ENCODE measurements at regions not wholly inside any gene's neighbourhood (a gene's known extent, or its start where the extent isn't known, plus 50 kb on each side); places are given as distances from the start of the nearest gene placed in this dataset.

DNA sequence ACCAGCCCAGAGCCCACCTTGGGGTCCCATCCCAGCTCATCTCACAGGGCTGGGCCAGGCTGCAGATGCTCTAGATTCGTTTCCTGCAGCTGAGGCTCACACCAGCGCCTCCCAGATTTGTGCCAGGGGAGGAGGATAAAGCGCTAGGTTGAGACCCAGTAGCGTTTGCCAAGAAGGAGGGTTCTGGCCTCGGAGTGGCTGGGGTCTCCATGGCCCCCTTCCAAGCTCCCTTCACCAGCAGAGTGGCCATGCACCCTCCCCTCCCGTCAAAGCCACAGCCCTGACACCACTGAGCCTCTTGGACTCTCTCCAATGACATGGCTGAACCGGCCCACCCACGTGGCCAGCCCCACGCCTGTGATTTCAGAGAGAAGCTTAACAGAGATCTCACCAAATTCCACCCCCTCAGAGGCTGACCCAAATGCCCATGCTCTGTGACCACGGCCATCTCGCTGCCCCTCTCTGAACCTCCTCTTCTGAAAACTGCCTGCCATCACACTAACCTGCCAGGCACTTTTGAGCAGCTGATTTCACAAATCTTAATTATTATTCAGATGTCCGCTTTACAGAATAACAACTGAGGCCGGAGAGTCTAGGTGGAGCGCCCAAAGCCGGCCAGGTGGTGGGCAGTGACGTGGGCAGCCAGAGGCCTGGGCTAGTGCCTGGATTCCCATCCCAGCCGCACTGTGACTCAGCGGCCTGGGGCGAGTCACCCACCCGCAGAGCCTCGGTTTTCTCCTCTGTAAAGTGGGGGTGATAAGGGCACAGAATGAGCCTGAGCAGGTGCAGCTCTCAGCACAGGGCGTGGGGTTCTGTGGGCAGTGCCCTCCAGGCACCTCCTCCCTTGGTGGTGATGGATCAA is 155.7 kb downstream of the C9orf50 start:
- POLR2A ChIA-PET (ENCODE audit: unreplicated experiment), result no interaction called here
- Histone ChIP-seq H2AFZ (replicated peaks; ENCODE audit: low read length, poor library complexity) (peak overlapping the region; percentile 82), H3K14ac (replicated peaks; ENCODE audit: low read depth, low read length) (peak overlapping the region; percentile 23; the same call in 1 of the 2 replicates), H3K27ac (ENCODE audit: insufficient read depth, low read length) (no peak overlapping the region), H4K91ac (ENCODE audit: insufficient read depth, low read depth, low read length) (peak overlapping the region; percentile 8), H4K8ac (ENCODE audit: low read depth in 2 of 2, low read length in 2 of 2) (peak overlapping the region; percentile 31 to 72; a peak in 2 of 4 replicates), H3K9ac (ENCODE audit: low read depth, low read length) (no peak overlapping the region), H2AK5ac (ENCODE audit: low read depth, low read length) (peak overlapping the region; percentile 76), H3K9me3 (ENCODE audit: control insufficient read depth, insufficient read depth, low read length) (no peaks in the 10 kb centered on the region), H2AK9ac (replicated peaks; ENCODE audit: low read depth, low read length, poor library complexity) (peak overlapping the region; percentile 88), H3K4me3 (ENCODE audit: insufficient read depth, low read depth, low read length) (no peak overlapping the region), H3K27me3 (ENCODE audit: control insufficient read depth, insufficient read depth, low read length) (no peaks in the 10 kb centered on the region), H4K20me1 (ENCODE audit: insufficient read depth, low read length) (no peaks in the 10 kb centered on the region), H2BK15ac (ENCODE audit: low read depth, low read length) (no peak overlapping the region), H3K18ac (ENCODE audit: low read depth, low read length) (0 out of 2 replicates have a peak overlapping the region, but pooled peaks have one; percentile 3), H2BK5ac (ENCODE audit: low read depth, low read length, poor library complexity, severe bottlenecking) (no peak overlapping the region), H2BK20ac (ENCODE audit: low read depth, low read length) (peak overlapping the region; percentile 22; the same call in 1 of the 2 replicates), H3K9me1 (ENCODE audit: insufficient read depth, low read length) (peaks cover 6% of the 10 kb centered on the region), H3K23ac (ENCODE audit: low read depth, low read length) (no peak overlapping the region), H3K4me1 (ENCODE audit: control insufficient read depth, insufficient read depth, low read length) (peaks cover 21% of the 10 kb centered on the region), H3K4ac (ENCODE audit: low read depth, low read length) (peak overlapping the region; percentile 40), H4K5ac (ENCODE audit: low read depth, low read length) (peak overlapping the region; percentile 20), H3K36me3 (ENCODE audit: control insufficient read depth, insufficient read depth, low read length) (no peaks in the 10 kb centered on the region), H2BK120ac (ENCODE audit: low read depth, low read length) (peak overlapping the region; percentile 58), H3K56ac (ENCODE audit: extremely low read depth, insufficient read depth, low read length) (no peak overlapping the region), H3K4me2 (ENCODE audit: low read depth, low read length) (no peak overlapping the region), H3K79me1 (ENCODE audit: low read depth in 1 of 2, low read length in 2 of 2) (peaks cover 3 to 9% of the 10 kb centered on the region in 2 experiments; a peak in 2 of 4 replicates)
- 0 out of 2 replicates have a peak, but pooled peaks have one; percentile 42 for TF ChIP-seq NFE2L2 (IDR thresholded peaks at IDR 0.05; ENCODE audit: low read depth, low read length)
- TF ChIP-seq MAZ (IDR thresholded peaks at IDR 0.05; ENCODE audit: borderline replicate concordance, low read depth, low read length), result no peak
- 0 out of 2 replicates have a peak, but pooled peaks have one; percentile 24 for TF ChIP-seq MXI1 (IDR thresholded peaks at IDR 0.05; ENCODE audit: borderline replicate concordance, low read depth, low read length)
- TF ChIP-seq FOS (IDR thresholded peaks at IDR 0.05; ENCODE audit: low read depth, low read length), result no peak; the same call in 1 of the 2 replicates
- TF ChIP-seq, protein P1, sequence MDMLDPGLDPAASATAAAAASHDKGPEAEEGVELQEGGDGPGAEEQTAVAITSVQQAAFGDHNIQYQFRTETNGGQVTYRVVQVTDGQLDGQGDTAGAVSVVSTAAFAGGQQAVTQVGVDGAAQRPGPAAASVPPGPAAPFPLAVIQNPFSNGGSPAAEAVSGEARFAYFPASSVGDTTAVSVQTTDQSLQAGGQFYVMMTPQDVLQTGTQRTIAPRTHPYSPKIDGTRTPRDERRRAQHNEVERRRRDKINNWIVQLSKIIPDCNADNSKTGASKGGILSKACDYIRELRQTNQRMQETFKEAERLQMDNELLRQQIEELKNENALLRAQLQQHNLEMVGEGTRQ (IDR thresholded peaks at IDR 0.05; ENCODE audit: low read depth, low read length), result peak; percentile 70
- TF ChIP-seq CHD1 (IDR thresholded peaks at IDR 0.05; ENCODE audit: low read depth, low read length), result no peak
- no peak for TF ChIP-seq POLR2A (IDR thresholded peaks at IDR 0.05; ENCODE audit: low read depth, low read length)
- no peak for TF ChIP-seq RAD21 (IDR thresholded peaks at IDR 0.05; ENCODE audit: low read length)
- TF ChIP-seq MAFK (IDR thresholded peaks at IDR 0.05; ENCODE audit: low read depth, low read length), result no peak
- peak; percentile 97 for TF ChIP-seq RCOR1 (IDR thresholded peaks at IDR 0.05; ENCODE audit: insufficient replicate concordance, low read length)
- CTCF ChIA-PET, result no interaction called here
- intact Hi-C loops (cut with micrococcal nuclease), result no loop called here
- dilution Hi-C loops (cut with HindIII; ENCODE audit: low sequenced_read_pairs, unreplicated experiment), result no loop called here
- in situ Hi-C loops (cut with MboI; ENCODE audit: low sequenced_read_pairs), result no loop called here
- BruUV-seq (replicated peaks), result no TSS peak
- WGBS, 2 experiments (ENCODE audit: extremely low coverage in 2 of 2, insufficient read length in 1 of 2), result 30% methylated on average over 10 of the region's 22 CpGs; no CpG with 5 or more reads in 1 of the 2 experiments
- DNase-seq (peak; percentile 60), ATAC-seq (ENCODE audit: low read depth) (no peak)
